ENCODE measurements at regions not wholly inside any gene's neighbourhood (a gene's known extent, or its start where the extent isn't known, plus 50 kb on each side); places are given as distances from the start of the nearest gene placed in this dataset.

- no peak for TF ChIP-seq FOS (IDR thresholded peaks at IDR 0.05; ENCODE audit: borderline replicate concordance, insufficient read depth, low read length)
- TF ChIP-seq JUN (IDR thresholded peaks at IDR 0.05; ENCODE audit: borderline replicate concordance, insufficient read depth, insufficient read length, low read depth) = no peak
- TF ChIP-seq CTCF (IDR thresholded peaks at IDR 0.05; ENCODE audit: extremely low read depth in 1 of 2, insufficient read depth in 1 of 2, low read depth in 1 of 2, low read length in 2 of 2) = no peak
- no peak for TF ChIP-seq MAX (IDR thresholded peaks at IDR 0.05; ENCODE audit: insufficient read depth, insufficient read length)
- TF ChIP-seq MYC (IDR thresholded peaks at IDR 0.05; ENCODE audit: low read depth, low read length) = no peak
- no peak for TF ChIP-seq GATA2 (IDR thresholded peaks at IDR 0.05; ENCODE audit: insufficient read depth, insufficient read length, low read depth, low read length)
- no peak for TF ChIP-seq EZH2 (IDR thresholded peaks at IDR 0.05; ENCODE audit: borderline replicate concordance, low read depth, low read length, severe bottlenecking)
- TF ChIP-seq POLR2AphosphoS5 (IDR thresholded peaks at IDR 0.05; ENCODE audit: insufficient read depth, low read depth, low read length) = no peak
- no peak for TF ChIP-seq POLR2A (IDR thresholded peaks at IDR 0.05; ENCODE audit: low read depth, low read length)
- ChIA-PET CTCF (no interaction called here), POLR2A (no interaction called here)
- Histone ChIP-seq H3K4me2 (ENCODE audit: insufficient read depth, low read length) (no peak overlapping the region), H4K20me1 (replicated peaks; ENCODE audit: control insufficient read depth, extremely low read depth, insufficient read depth, low read length) (no peaks in the 10 kb centered on the region), H3K4me1 (ENCODE audit: control insufficient read depth, extremely low read depth, insufficient read depth, low read length) (no peaks in the 10 kb centered on the region), H3K79me2 (ENCODE audit: control insufficient read depth, insufficient read depth, low read length) (no peaks in the 10 kb centered on the region), H3K27me3 (ENCODE audit: control insufficient read depth in 2 of 2, insufficient read depth in 2 of 2, low read length in 2 of 2) (peaks cover 0 to 2% of the 10 kb centered on the region in 2 experiments), H3K27ac (ENCODE audit: insufficient read depth, low read depth, low read length) (no peak overlapping the region), H3K36me3 (ENCODE audit: control insufficient read depth in 2 of 2, extremely low read depth in 1 of 2, insufficient read depth in 2 of 2, low read length in 2 of 2) (no peaks in the 10 kb centered on the region), H2AFZ (ENCODE audit: low read depth, low read length) (no peak overlapping the region), H3K9ac (replicated peaks; ENCODE audit: extremely low read depth, insufficient read depth, low read length) (no peak overlapping the region), H3K9me3 (replicated peaks; ENCODE audit: control insufficient read depth, insufficient read depth, low read length) (no peaks in the 10 kb centered on the region), H3K4me3 (replicated peaks in 1 of 3; ENCODE audit: insufficient read depth in 1 of 3, low read depth in 1 of 3, low read length in 3 of 3) (no peak overlapping the region), H3K9me1 (replicated peaks; ENCODE audit: control insufficient read depth, extremely low read depth, insufficient read depth, low read length) (no peaks in the 10 kb centered on the region)
- peak; percentile 37 for FAIRE-seq
- dilution Hi-C loops (cut with MboI; ENCODE audit: extremely low pct_ligation_motif_present, low sequenced_read_pairs) (no loop called here), intact Hi-C loops (cut with micrococcal nuclease) (no loop called here)
- no TSS peak for BruUV-seq (replicated peaks)
- DNase-seq (ENCODE audit: low read depth, low spot score) = no peak
Measured at GRCh38 chr5:74109344-74109743, 483.3 kb downstream of the ARHGEF28 start.

Data from endothelial cell of umbilical vein (primary cell).